ENCODE measurements at regions not wholly inside any gene's neighbourhood (a gene's known extent, or its start where the extent isn't known, plus 50 kb on each side); places are given as distances from the start of the nearest gene placed in this dataset.

DNA sequence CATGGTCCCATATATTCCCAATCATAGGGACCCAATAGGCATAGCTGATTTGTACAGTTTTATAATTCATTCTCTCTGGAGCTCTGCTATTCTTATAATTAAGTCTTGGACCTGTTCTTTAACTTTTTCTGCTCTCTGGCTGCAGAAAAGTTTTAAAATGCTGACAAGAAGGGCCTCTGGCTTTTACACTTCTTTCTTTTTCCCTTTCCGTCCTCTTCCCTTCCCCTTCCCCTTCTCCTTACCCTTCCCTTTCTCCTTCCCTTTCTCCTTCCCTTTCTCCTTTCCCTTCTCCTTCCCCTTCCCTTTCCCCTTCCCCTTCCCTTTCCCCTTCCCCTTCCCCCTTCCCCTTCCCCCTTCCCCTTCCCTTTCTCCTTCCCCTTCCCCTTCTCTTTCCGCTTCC is 101.3 kb upstream of the TPK1 start:
- TF ChIP-seq, protein P1, sequence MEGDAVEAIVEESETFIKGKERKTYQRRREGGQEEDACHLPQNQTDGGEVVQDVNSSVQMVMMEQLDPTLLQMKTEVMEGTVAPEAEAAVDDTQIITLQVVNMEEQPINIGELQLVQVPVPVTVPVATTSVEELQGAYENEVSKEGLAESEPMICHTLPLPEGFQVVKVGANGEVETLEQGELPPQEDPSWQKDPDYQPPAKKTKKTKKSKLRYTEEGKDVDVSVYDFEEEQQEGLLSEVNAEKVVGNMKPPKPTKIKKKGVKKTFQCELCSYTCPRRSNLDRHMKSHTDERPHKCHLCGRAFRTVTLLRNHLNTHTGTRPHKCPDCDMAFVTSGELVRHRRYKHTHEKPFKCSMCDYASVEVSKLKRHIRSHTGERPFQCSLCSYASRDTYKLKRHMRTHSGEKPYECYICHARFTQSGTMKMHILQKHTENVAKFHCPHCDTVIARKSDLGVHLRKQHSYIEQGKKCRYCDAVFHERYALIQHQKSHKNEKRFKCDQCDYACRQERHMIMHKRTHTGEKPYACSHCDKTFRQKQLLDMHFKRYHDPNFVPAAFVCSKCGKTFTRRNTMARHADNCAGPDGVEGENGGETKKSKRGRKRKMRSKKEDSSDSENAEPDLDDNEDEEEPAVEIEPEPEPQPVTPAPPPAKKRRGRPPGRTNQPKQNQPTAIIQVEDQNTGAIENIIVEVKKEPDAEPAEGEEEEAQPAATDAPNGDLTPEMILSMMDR (IDR thresholded peaks at IDR 0.05 in 8 of 11, conservative IDR thresholded peaks at IDR 0.05 in 3 of 11): no peak
- TF ChIP-seq POLR2A (IDR thresholded peaks at IDR 0.05): no peak
